HG03045 (cell line): ENCODE measurements at regions not wholly inside any gene's neighbourhood (a gene's known extent, or its start where the extent isn't known, plus 50 kb on each side); places are given as distances from the start of the nearest gene placed in this dataset.

Experiments
- ATAC-seq: cut with Tn5 transposase; IDR thresholded peaks from one replicate; pipeline ENCODE4 v1.9.1; 2021; ENCODE audit warnings: mild to moderate bottlenecking, moderate library complexity; ENCODE audit not compliant: unreplicated experiment

DNA sequence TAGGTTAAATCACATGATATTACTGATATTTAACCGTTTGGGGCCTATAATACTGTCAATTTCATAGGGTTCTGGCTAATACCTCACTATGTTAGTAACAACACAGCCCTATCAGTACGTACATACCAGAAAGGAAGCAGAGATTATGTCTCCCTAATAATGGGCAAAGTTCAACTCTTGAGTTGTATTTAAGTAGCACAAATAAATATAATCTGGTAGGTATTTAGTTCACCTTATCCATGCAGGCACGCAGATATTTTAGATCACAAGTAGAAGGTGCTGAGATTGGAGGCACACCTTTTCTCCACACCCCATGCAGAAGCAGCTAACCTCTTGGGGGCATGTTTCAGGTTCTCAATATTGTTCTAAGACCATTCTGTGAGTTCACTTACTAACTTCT is 118.9 kb downstream of the IRS1 start:
- ATAC-seq = no peak

DNA sequence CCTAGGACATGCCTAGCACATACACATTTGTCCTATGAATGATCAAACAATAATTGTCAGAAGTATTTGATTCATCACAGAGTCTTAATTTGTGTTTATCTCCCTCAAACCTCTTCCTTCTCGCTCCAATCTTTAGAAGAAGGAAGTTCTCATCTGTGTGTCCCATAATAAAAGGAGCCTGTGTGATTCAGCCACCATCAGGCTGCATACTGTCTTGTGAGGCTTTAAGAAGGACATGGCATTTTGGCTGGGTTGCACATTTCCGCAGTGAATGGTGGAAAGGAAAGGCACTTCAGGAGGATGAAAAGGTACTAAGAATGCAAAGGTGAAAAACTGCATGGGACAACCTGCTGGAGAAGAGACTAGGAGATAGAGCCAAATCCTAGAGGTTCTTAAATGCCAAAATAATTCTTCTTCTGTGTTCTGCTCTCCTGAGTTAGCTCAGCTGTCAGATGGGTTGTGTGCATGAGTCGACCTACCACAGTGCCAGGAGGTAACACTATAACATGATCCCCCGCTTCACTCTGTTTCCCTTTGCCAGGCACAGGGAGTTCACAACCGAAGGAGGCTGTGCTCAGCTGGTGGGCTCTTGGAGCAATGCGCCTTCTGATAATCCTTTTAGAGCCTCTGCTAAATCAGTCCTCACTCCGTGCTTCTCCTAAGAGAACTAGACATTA is 120.1 kb downstream of the IRS1 start:
- no peak for ATAC-seq

DNA sequence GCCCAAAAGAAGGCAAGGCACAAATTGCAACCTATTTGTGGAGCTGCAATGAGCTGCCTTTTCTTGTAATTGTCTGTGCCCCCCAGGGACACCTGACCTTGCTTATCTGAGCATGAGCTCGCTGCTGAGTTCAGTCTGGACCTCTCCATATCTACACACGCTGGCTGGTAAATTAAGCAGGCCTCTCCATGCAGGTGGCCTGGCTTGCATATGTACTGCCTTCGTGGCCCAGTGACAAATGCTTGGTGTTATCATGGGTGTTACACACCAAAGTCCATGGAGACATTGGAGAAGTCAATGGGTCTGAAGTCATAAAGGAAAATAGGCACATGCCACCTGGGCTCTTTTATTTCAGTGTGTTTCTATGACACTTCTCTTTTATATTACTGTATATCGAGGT is 121.2 kb downstream of the IRS1 start:
- ATAC-seq = no peak

DNA sequence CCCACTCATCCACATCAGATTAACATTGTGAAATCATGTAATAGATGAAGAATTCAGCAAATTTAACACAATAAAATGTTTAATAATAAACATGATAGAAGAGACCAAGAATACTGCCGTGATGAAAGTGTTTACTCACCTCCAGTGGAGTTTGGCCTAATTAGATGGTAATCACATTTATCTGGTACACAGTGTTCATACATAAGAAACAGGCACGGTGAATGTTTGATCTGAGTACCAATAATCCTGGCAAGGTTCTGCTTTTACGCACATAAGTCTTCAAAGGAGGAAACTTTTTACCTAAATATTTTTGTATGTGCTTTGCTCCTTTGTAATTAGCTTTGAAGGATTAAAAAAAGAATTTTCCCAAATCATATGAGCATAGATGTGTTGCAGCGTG is 122.5 kb downstream of the IRS1 start:
- no peak for ATAC-seq

DNA sequence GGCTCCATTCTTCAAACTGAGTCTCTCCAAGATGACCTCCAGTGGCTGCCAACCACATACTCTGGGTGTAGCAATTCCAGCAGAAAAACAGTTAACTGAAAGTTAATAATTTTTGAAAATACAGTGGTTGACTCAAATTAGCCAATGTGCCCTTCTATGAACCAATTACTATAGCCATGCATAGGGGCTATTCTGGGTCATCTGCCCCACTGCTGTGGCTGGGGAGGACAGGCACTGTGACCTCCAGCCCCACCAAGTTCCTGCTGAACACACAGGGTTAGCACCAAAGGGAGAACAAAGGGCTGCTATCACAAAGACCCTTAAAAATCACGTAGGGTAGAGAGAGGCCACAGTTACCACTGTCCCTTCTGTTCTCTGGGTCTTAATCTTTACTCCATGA is 123.0 kb downstream of the IRS1 start:
- no peak for ATAC-seq

DNA sequence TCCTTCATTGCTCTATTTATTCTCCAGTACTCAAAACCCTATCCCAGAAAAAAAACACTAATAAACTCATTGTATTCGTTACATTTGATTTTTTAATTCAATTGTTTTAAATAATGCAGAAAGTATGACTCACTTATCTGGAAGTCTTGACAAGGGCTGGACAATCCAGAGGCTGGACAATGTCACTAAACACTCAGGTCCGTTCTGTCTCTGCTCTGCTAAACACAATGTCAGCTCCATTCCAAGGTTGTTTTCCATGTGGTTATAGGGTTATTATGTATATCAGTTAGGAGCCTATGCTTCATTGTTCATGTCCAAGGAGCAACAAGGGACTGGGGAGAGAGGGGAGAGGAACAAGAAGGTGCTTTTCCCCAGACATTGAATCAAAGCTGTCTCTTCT is 125.5 kb downstream of the IRS1 start:
- no peak for ATAC-seq

DNA sequence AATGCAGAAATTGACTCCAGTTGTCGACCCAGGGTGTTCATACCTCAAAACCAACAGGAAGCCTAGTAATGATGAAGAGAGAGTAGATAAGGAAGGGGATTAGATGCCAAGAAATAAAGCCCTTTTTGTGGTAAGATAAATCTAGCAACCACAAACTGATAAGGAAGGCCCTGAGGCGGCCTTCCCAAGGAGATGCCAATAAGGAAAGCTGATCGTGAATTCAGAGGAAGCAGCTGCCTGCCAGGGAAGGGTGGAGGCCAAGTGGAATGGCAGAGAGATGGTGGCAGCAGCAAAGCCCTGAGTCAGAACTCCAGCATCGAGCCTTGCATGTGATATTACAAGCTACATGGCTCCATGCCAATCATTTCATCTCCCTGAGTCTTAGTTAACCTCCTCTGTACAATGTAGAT is 126.3 kb downstream of the IRS1 start:
- ATAC-seq = no peak

DNA sequence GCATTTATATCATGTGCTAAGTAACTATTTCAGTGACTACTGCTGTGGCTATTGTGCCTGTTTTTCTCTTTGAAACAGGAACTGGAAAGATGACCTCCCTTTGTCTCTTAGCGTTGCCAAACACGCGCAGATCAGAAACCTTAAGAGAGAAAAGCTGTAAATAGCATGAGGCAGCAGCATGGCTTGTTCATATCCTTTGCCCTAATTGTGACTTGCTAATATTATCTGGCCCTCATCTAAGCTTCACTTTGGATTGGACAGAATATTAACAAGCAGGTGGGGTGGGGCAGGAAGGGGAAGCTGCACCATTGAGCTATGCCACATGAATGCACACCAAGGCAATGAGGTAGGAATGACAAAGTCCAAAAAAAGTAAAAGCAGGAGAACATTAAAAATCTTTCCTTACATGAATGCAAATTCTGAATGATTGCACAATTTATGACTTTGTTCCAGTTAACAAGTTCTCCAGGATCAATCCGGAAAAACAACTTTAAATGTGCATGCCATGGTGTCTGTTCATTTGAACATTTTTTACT is 128.4 kb downstream of the IRS1 start:
- ATAC-seq = no peak

DNA sequence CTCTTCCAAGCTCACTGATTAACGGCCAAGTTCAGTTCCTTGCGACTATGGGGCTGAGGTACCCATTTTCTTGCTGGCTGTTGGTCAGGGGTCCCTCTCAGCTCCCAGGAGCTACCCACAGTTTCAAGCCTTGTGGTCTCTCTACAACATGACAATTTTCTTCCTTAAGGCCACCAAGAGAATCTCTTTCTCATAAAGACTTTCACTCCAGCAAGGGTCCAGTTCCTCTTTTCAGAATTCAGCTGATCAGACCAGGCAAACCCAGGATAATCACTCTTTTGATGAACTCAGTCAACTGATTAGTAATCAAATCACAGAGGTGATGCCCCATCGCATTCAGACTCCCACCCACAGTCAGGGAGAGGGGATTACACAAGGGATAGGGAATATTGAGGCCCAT is 129.7 kb downstream of the IRS1 start:
- ATAC-seq = no peak

DNA sequence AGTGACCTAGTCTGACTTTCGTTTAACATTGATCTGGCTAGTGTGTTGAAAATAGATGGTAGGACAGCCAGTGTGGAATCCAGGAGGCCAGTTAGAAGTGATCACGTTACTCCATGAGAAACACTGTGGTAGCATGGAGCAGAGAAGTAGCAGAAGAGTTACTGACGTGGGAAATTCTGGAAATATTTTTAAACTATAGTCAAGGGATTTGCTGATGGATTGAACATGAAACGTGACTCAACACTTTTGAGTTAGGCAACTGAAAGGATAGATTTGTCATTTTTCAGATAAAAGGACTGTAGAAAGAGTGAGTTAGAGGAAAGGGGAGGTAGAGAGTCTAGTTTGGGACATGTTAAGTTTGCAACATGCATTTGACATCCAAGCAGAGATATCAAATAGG is 130.4 kb downstream of the IRS1 start:
- ATAC-seq = no peak

DNA sequence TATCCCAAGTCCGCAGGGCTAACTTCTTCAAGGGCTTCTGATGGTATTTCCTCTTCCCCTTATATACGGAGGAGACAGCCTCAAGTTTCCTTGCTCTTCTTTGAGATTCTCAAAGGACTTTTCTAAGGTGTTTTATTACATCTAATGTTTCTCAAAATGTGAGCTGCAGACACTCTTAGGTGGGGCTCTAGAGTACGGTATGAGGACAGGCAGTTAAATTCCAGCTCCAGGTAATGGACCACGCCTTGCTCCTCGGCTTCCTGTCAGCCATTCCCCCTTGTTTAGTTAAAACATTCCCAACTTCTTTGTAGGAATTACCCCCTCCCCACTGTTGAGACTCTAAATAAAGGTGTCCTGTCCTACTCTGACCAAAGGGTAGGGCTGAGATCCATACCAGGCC is 131.9 kb downstream of the IRS1 start:
- ATAC-seq = no peak

DNA sequence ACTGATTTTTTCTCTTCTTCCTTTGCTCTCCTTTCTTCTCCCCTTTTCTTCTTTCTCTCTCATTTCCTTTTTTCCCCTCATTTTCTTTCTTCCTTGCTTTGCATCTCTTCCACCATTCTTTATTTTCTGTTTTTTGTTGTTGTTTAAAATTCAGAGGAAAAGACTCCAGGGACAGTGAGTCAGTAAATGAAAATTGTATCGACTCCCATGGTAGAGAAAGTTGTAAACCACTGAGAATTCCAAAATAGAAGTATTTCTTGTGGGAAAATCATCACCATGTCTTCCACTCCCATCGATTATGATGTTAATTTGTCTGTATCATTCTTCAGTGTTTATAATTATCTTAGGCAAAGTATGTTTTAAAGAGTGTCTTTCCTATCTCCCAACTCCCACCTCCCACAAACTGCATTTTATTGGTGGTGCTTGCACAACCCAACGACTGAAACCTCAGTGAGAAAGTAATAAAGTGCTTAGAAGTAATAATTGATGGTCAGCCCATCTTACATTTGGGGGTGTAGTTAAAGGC is 134.3 kb downstream of the IRS1 start:
- no peak for ATAC-seq

DNA sequence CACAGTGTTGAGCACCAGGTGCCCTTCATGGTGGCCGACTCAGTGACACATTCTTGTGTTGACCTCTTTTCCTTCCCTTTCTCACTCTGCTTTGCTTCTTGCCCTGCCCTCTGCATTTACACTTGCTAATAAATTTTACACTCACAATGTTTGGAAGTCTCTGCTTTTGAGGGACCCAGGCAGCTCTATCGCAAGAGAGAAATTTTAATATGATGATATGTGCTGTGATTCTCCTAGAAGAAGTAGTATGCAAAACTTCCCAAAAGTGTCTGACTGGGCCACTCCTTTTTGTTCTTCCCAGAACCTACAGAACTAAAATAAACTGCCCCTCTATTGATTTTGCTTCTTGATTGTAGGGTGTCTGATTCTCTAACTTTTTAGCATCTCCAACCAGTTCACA is 135.0 kb downstream of the IRS1 start:
- no peak for ATAC-seq

DNA sequence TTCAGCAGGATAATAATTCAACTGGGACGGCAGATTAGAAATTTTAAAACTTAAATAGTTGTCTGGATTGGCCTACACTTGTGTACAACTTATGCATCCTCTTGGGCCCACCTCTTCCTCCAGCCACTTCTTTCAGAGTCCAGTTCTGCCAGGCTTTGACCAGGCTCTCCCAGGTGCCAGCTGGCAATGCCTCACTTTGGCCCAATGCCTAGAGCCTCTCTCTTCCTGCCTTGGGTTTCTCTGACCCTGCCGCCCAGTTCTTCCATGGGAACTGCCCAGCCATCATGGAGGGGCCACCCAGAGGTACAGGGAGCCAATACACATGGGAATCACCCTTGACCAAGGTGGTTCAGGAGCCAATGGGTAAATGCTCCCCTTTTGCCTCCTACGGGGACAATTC is 135.5 kb downstream of the IRS1 start:
- no peak for ATAC-seq

DNA sequence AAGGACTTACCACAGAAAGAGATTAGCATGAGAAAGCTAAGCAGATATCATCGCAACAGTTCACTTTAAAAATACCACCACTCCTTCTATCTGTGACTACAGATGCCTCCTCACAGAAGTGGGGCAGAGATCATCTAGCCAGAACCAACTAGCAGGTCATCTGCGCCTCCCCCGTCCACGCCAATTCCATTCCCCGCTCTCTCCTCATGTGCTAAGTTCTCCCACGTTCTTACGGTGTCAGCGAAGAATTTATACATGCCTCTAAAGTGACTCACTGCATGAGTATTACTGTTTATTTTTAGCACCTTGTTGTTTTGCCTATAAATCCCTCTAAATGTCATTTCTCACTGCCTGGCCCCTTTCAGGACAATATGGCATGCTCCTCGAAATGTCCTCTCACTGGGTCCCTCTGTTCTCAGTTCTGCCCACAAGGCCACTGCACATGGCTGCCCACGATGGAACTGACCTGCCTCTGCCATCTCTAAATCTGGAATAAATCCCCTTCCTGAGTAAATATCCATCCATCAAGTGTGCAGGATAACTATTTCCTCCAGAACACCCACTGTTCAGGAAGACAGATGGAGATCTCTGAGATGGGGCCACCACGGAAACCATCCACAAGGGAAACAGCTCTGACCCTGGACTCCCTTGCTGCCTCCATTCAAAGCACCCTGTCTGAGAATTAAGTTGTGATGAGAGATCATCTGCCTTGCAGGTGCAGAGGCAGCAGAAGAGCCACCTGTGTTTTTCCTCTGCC is 137.7 kb downstream of the IRS1 start:
- no peak for ATAC-seq

DNA sequence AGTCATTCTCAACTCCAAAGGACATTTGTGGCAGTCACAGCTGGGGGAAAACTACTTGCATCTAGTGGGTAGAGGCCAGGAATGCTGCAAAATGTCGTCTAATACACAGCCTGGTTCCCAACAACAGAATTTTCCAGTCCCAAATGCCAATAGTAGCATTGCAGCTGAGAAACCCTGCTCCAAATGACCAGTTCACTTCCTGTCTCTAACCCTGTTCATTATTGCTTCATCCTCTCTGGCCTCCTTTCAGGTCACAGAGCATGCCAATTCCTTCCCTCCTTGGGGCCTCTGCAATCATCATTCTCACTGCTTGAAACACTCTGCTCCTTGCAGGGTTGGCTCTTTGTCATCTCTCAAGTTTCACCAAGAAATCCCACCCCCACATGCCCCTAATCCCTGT is 139.1 kb downstream of the IRS1 start:
- no peak for ATAC-seq

DNA sequence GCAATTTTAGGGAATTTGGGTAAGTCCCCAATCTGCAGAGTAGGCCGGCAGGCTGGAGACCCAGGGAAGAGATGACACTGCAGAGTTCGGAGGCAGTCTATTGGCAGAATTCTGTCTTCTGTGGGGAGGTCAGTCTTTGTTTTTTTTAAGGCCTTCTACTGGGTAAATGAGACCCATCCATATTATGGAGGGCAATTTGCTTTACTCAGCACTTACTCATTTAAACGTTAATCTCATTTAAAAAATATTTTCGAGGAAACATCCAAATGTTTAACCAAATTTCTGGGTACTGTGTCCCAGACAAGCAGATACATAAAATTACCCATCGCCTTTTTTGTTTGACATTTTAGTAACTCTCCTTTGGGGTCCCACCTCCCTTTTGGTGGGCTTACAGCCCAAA is 139.5 kb downstream of the IRS1 start:
- no peak for ATAC-seq

DNA sequence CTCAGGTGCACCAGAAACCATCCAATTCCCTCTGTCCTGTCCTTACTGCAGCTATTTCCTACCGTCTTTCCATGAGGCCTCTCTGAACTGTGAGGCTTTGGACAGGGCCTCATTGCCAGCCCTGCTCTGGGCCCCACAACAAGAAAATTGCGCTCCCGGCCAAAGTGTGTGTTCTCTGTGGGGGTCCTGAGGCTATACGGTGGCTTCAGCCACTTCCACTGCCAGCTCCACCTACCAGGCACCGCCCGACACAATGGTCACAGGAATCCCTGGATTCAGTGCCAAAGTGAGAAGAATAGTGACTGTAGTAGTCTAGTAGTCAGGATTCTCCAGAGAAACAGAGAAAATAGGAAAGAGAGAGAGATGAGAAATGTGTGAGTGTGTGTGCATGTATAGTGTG is 140.2 kb downstream of the IRS1 start:
- ATAC-seq = no peak

DNA sequence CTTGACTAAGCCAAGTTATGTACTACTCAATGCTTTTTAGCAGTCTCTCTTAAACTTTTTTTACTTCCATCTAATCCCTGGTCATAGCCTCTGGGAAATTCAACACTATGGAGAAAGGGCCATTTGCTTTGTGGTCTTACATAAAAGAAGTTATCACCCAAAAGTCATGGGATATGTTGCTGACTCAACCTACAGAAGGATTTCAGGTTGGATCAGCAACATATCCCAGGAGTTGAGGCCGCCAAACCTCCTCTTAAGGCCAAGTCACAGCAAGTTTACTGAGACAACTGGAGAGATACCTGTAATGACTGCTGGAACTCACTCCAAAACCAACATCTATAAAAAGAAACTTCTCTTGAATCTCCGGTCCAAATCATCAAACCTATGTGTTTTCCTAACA is 141.1 kb downstream of the IRS1 start:
- no peak for ATAC-seq

DNA sequence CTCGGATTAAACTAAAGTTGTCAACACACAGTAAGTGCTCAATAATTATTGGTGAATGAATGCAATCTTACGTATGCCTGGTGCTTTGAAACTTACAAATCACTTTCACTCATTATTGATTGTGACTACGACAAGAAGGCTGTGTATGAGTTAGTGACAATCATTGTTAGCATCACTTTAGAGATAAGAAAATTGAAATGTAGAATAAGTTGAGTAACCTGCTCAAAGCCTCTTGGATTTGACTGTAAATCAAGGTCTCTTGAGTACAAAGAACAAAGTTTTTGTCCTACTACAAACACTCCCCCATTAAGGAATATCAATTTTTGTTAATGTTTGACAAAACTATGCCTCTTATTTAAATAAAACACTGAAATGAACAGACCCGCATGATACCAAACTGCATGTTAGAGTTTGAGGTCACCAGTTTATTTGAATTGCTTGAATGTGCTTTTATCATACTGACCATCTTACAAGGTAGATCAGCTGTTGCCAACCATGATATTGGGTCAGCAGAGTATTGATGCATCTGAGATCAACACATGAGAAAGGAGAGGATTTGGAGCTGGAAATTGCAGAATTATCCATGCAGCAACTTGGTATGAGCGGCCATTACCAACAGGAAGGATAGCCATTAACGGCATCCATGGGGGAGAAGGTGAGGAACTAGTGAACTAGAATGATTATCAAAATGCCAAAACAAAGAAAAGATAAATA is 142.1 kb downstream of the IRS1 start:
- ATAC-seq = no peak

DNA sequence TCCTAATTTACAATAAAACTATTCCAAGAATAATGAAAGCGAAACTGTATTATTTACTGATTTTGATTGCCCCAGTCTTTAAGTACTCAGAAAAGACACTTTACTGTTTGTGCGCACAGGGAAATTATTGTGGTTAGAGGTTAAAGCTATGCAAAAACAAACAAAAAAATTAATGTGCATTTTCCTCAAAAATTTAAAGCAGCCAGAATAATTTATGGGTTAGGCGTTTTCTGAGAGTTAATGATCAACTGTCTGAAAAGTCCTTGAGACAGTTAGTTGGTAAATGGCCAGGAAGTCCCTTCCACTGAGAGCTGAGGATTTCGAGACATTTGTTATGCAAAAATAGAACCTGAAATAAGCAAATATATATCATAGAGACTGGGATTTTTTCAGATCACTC is 143.3 kb downstream of the IRS1 start:
- no peak for ATAC-seq

DNA sequence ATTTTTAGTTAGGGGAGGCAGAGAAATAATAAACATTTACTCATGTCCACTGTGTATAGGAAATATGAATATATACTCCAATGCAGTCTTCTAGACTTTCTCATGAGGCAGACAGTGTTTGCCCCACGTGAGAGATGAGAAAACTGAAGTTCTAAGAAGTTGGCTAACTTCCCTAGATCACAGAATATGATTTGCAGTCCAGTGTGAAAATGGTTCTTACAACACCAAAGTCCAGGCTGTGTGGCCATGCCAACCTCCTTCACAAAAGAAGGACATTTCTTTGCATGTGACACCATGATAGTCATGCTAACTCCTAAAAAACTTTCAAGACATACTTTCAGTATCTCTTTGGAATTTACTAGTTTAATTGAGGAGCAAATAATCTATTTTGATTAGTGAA is 143.7 kb downstream of the IRS1 start:
- no peak for ATAC-seq
